Cardiac fibroblast (primary cell): ENCODE measurements at regions not wholly inside any gene's neighbourhood (a gene's known extent, or its start where the extent isn't known, plus 50 kb on each side); places are given as distances from the start of the nearest gene placed in this dataset.

Experiments used
- DNase-seq, 2 donors: peaks; one replicate each; pipeline versions ENCODE4 v3.0.0 to v3.0.0-alpha.2; 2010; ENCODE audit warnings: low read depth in 2 of 2
- H3K4me3 ChIP-seq, 2 donors: replicated peaks in 1 of 2; 1 replicate in 1 of 2; 2 replicates in 1 of 2; pipeline ENCODE4 v1.5.1; 2011; ENCODE audit warnings: low read depth in 2 of 2, low read length in 2 of 2, mild to moderate bottlenecking in 2 of 2, moderate library complexity in 1 of 2
- CTCF ChIP-seq: IDR thresholded peaks from one replicate; pipeline ENCODE4 v1.5.1; 2011; ENCODE audit warnings: low read depth, mild to moderate bottlenecking, low read length, inconsistent platforms

GRCh38 chr17:13182450-13182849, 164.6 kb upstream of the ELAC2 start:
- no peak for DNase-seq
- no peak for TF ChIP-seq CTCF
- no peak overlapping the region for H3K4me3 ChIP-seq

GRCh38 chr17:13181683-13182082, 163.9 kb upstream of the ELAC2 start:
- no peak for TF ChIP-seq CTCF
- H3K4me3 ChIP-seq: no peak overlapping the region
- no peak for DNase-seq

GRCh38 chr17:13176436-13176835, 158.6 kb upstream of the ELAC2 start:
- DNase-seq: no peak
- TF ChIP-seq CTCF: no peak
- H3K4me3 ChIP-seq: no peak overlapping the region

GRCh38 chr17:13171790-13172189, 154.0 kb upstream of the ELAC2 start:
- no peak overlapping the region for H3K4me3 ChIP-seq
- TF ChIP-seq CTCF: no peak
- DNase-seq: no peak

GRCh38 chr17:13162361-13162760, 144.5 kb upstream of the ELAC2 start:
- no peak for TF ChIP-seq CTCF

GRCh38 chr17:13160790-13161189, 143.0 kb upstream of the ELAC2 start:
- no peak for TF ChIP-seq CTCF

More at GRCh38 chr17:13162361-13162760, 144.5 kb upstream of the ELAC2 start:
- H3K4me3 ChIP-seq: no peak overlapping the region
- no peak for DNase-seq

GRCh38 chr17:13160296-13160695, 142.5 kb upstream of the ELAC2 start:
- H3K4me3 ChIP-seq: no peak overlapping the region
- TF ChIP-seq CTCF: no peak
- no peak for DNase-seq

More at GRCh38 chr17:13160790-13161189, 143.0 kb upstream of the ELAC2 start:
- DNase-seq: no peak
- no peak overlapping the region for H3K4me3 ChIP-seq
